ENCODE measurements at regions not wholly inside any gene's neighbourhood (a gene's known extent, or its start where the extent isn't known, plus 50 kb on each side); places are given as distances from the start of the nearest gene placed in this dataset.

GRCh38 chr5:71893451-71893850, 174.4 kb downstream of the CARTPT start:
- H4K20me1 ChIP-seq (ENCODE audit: insufficient read depth, low read length): no peaks in the 10 kb centered on the region

GRCh38 chr5:71894091-71894490, 175.0 kb downstream of the CARTPT start:
- Histone ChIP-seq H3K4me1 (ENCODE audit: insufficient read depth, low read length, severe bottlenecking) (no peaks in the 10 kb centered on the region), H3K79me2 (ENCODE audit: insufficient read depth, low read length) (no peaks in the 10 kb centered on the region), H3K9me3 (ENCODE audit: low read length) (no peaks in the 10 kb centered on the region), H3K9me2 (ENCODE audit: low read depth, low read length) (no peaks in the 10 kb centered on the region), H3K4me2 (ENCODE audit: low read length) (no peak overlapping the region), H3K36me3 (ENCODE audit: insufficient read depth, low read length) (no peaks in the 10 kb centered on the region), H4K20me1 (ENCODE audit: insufficient read depth, low read length) (no peaks in the 10 kb centered on the region), H2AFZ (ENCODE audit: low read length) (no peak overlapping the region), H3K4me3 (ENCODE audit: low read depth, low read length, poor library complexity, severe bottlenecking) (no peak overlapping the region), H3F3A (ENCODE audit: insufficient read depth, low read length) (no peaks in the 10 kb centered on the region), H3K9ac (ENCODE audit: low read length) (no peak overlapping the region), H3K27me3 (ENCODE audit: insufficient read depth, low read length) (no peaks in the 10 kb centered on the region), H3K27ac (ENCODE audit: low read depth, low read length, poor library complexity, severe bottlenecking) (no peak overlapping the region)
- TF ChIP-seq EZH2 (IDR thresholded peaks at IDR 0.05; ENCODE audit: borderline replicate concordance, low read length): no peak
- TF ChIP-seq, protein P1, sequence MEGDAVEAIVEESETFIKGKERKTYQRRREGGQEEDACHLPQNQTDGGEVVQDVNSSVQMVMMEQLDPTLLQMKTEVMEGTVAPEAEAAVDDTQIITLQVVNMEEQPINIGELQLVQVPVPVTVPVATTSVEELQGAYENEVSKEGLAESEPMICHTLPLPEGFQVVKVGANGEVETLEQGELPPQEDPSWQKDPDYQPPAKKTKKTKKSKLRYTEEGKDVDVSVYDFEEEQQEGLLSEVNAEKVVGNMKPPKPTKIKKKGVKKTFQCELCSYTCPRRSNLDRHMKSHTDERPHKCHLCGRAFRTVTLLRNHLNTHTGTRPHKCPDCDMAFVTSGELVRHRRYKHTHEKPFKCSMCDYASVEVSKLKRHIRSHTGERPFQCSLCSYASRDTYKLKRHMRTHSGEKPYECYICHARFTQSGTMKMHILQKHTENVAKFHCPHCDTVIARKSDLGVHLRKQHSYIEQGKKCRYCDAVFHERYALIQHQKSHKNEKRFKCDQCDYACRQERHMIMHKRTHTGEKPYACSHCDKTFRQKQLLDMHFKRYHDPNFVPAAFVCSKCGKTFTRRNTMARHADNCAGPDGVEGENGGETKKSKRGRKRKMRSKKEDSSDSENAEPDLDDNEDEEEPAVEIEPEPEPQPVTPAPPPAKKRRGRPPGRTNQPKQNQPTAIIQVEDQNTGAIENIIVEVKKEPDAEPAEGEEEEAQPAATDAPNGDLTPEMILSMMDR (IDR thresholded peaks at IDR 0.05; ENCODE audit: low read length): no peak

More at GRCh38 chr5:71893451-71893850, 174.4 kb downstream of the CARTPT start:
- H3K27ac ChIP-seq (ENCODE audit: low read depth, low read length, poor library complexity, severe bottlenecking): no peak overlapping the region
- H3K4me3 ChIP-seq (ENCODE audit: low read depth, low read length, poor library complexity, severe bottlenecking): no peak overlapping the region
- no peaks in the 10 kb centered on the region for H3K9me2 ChIP-seq (ENCODE audit: low read depth, low read length)
- no peaks in the 10 kb centered on the region for H3K79me2 ChIP-seq (ENCODE audit: insufficient read depth, low read length)
- H3K9ac ChIP-seq (ENCODE audit: low read length): no peak overlapping the region
- H3K4me1 ChIP-seq (ENCODE audit: insufficient read depth, low read length, severe bottlenecking): no peaks in the 10 kb centered on the region
- H2AFZ ChIP-seq (ENCODE audit: low read length): no peak overlapping the region
- H3K4me2 ChIP-seq (ENCODE audit: low read length): no peak overlapping the region
- no peaks in the 10 kb centered on the region for H3K36me3 ChIP-seq (ENCODE audit: insufficient read depth, low read length)
- H3K27me3 ChIP-seq (ENCODE audit: insufficient read depth, low read length): no peaks in the 10 kb centered on the region
- no peaks in the 10 kb centered on the region for H3F3A ChIP-seq (ENCODE audit: insufficient read depth, low read length)
- H3K9me3 ChIP-seq (ENCODE audit: low read length): no peaks in the 10 kb centered on the region
- TF ChIP-seq, protein P1 (IDR thresholded peaks at IDR 0.05; ENCODE audit: low read length): no peak

DNA sequence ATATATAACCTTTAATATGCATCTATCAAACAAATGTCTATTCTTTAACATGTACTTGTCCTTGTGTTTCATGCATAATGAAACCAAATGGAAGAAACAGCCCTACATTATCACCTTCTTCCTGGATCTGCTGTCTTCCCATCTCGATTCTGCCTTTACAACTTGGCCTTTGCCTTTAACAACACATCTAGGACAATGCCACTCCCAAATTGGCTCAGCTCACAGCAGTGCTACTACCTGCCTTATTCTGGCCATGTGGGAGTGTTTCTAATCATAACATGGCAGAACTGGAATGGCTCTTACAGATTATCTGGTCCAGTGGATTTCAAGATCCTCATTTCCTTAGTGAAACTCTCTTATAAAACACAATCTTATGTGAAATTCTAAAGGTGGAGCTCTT, 176.5 kb downstream of the CARTPT start:
- Histone ChIP-seq H3K9me2 (ENCODE audit: low read depth, low read length) (no peaks in the 10 kb centered on the region), H2AFZ (ENCODE audit: low read length) (no peak overlapping the region), H3K4me3 (ENCODE audit: low read depth, low read length, poor library complexity, severe bottlenecking) (no peak overlapping the region), H3K79me2 (ENCODE audit: insufficient read depth, low read length) (no peaks in the 10 kb centered on the region), H3K27me3 (ENCODE audit: insufficient read depth, low read length) (no peaks in the 10 kb centered on the region), H3K36me3 (ENCODE audit: insufficient read depth, low read length) (no peaks in the 10 kb centered on the region), H3K9me3 (ENCODE audit: low read length) (no peaks in the 10 kb centered on the region), H3K27ac (ENCODE audit: low read depth, low read length, poor library complexity, severe bottlenecking) (no peak overlapping the region), H3K4me2 (ENCODE audit: low read length) (no peak overlapping the region), H4K20me1 (ENCODE audit: insufficient read depth, low read length) (no peaks in the 10 kb centered on the region), H3F3A (ENCODE audit: insufficient read depth, low read length) (no peaks in the 10 kb centered on the region), H3K4me1 (ENCODE audit: insufficient read depth, low read length, severe bottlenecking) (no peaks in the 10 kb centered on the region), H3K9ac (ENCODE audit: low read length) (no peak overlapping the region)
- no peak for TF ChIP-seq EZH2 (IDR thresholded peaks at IDR 0.05; ENCODE audit: borderline replicate concordance, low read length)
- TF ChIP-seq, protein P1 (IDR thresholded peaks at IDR 0.05; ENCODE audit: low read length): no peak

Data from OCI-LY1 (cell line).